Heart left ventricle (tissue), 16 donors: ENCODE measurements at regions not wholly inside any gene's neighbourhood (a gene's known extent, or its start where the extent isn't known, plus 50 kb on each side); places are given as distances from the start of the nearest gene placed in this dataset.
A peak's percentile ranks its signal among the peaks of the same experiment; 100 is the strongest.

Experiments
- ATAC-seq, 4 donors: fragments of 200-7000 bp; cut with Tn5 transposase; one replicate each; pipeline ENCODE4 v1.9.1; 2020 to 2022; ENCODE audit warnings: moderate library complexity in 4 of 4, mild to moderate bottlenecking in 3 of 4, moderate number of reproducible peaks in 1 of 4
- DNase-seq, 5 donors: peaks; one replicate each; pipeline ENCODE4 v3.0.0-alpha.2; 2020
- H3K27ac ChIP-seq, 12 donors: fragments of 200-600 bp; sonication (generic) in 4 of 12; one replicate each; pipeline versions ENCODE4 v1.5.0 to v1.8.0; 2016 to 2022; ENCODE audit warnings: mild to moderate bottlenecking in 2 of 12
- H3K27me3 ChIP-seq, 9 donors: fragments of 200-600 bp; sonication (generic) in 2 of 9; one replicate each; pipeline versions ENCODE4 v1.5.1 to v1.8.0; 2016 to 2022; ENCODE audit warnings: mild to moderate bottlenecking in 3 of 9
- H3K36me3 ChIP-seq, 9 donors: fragments of 200-600 bp; sonication (generic) in 2 of 9; one replicate each; pipeline versions ENCODE4 v1.5.0 to v1.8.0; 2018 to 2022; ENCODE audit warnings: mild to moderate bottlenecking in 2 of 9
- H3K4me1 ChIP-seq, 12 donors: fragments of 200-600 bp; sonication (generic) in 4 of 12; one replicate each; pipeline versions ENCODE4 v1.5.0 to v1.8.0; 2016 to 2022; ENCODE audit warnings: mild to moderate bottlenecking in 3 of 12
- H3K4me3 ChIP-seq, 12 donors: fragments of 200-600 bp; sonication (generic) in 4 of 12; one replicate each; pipeline versions ENCODE4 v1.5.0 to v1.8.0; 2017 to 2022; ENCODE audit warnings: mild to moderate bottlenecking in 9 of 12, moderate library complexity in 4 of 12
- H3K9me3 ChIP-seq, 12 donors: fragments of 200-600 bp; sonication (generic) in 4 of 12; one replicate each; pipeline versions ENCODE4 v1.5.0 to v1.8.0; 2016 to 2022; ENCODE audit warnings: mild to moderate bottlenecking in 1 of 12
- POLR2A ChIP-seq, 2 donors: fragments of 450-650 bp; IDR thresholded peaks; one replicate each; pipeline ENCODE4 v1.6.1; 2017; ENCODE audit warnings: antibody characterized with exemption in 2 of 2, mild to moderate bottlenecking in 2 of 2, moderate library complexity in 2 of 2
- WGBS, 4 donors: extraction: QIAGEN DNeasy Blood & Tissue Kit in 2 of 4; methylation state at CpG; one replicate each; pipeline versions ENCODE4 v1.1.5 to v1.1.7; 2013 to 2018; 5-methylcytosine and 5-hydroxymethylcytosine counted together
- intact Hi-C, 10 donors: fragments of 100-400 bp; cut with DNase I; formaldehyde crosslinking; loops; one replicate each; pipeline versions ENCODE4 v1.11.1 to v1.14.2; 2022
- TF ChIP-seq, protein P1 (sequence below), 12 donors: fragments of 200-600 bp; sonication (generic) in 4 of 12; IDR thresholded peaks; one replicate each; pipeline versions ENCODE4 v1.5.0 to v1.8.0; 2018 to 2022; ENCODE audit warnings: antibody characterized with exemption in 12 of 12, mild to moderate bottlenecking in 5 of 12
- donor health status: ischemic (EF 13 %, LVEDD 7.1; RV severe dilation, severe dysfunction).
- donor health status: healthy with polysubstance abuse.
- donor health status: DM: no; HTN: yes; CAD: no.
- donor health status: DM: no; HTN: no; CAD: no.
- donor health status: ischemic (EF 25% LVEDD 6.9; RV normal size, moderate dysfunction).
- donor health status: ischemic (EF 25% LVEDD 5.7; RV mildly dilated, moderate dysfunction).
- donor health status: healthy.
- donor health status: DM: yes; HTN: yes; CAD: no.
- donor health status: ischemic (EF 35%, LVEDD 5.7; RV mildly dilated, moderate dysfunction).
- donor health status: nonischemic (EF 11% LVEDD 7.7; RV severe dilation, severe dysfunction).
- donor health status: DM: yes; HTN: yes; CAD: no.
- donor health status: PGD.
- donor health status: ischemic (EF 29% LVEDD 5.4; RV normal size, mild dysfunction).
- donor health status: nonischemic (EF 23%, LVEDD 6.1; RV moderate dilation, normal function).

DNA sequence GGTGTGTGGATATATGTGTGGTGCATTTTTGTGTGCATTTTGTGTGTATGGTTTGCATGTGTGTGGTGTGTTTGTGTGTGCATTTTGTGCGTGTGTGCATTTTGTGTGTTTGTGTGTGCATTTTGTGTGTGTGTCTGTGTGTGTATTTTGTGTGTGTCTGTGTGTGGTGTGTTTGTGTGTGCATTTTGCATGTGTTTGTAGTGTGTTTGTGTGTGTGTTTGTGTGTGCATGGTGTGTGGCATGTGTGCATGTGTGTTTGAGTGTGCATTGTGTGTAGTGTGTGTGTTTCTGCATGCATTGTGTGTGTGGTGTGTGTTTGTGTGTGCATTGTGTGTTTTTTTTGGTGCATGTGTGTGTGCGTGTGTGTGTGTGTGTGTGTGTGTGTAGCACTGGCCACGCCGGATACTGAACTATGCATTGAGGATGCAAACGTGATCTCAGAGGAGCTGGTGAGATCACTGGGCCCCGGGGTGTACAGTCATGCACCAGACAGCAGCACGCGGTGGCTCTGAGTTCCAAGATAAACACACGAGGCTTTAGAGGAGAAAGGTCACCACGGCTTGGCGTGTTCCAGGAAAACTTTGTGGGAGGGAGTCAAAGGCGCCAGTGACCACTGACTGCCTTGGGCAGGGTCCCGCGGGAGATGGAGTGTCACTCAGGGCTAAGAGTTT, 106.6 kb upstream of the SHH start:
- Histone ChIP-seq H3K9me3 (no peaks in the 10 kb centered on the region), H3K4me3 (no peak overlapping the region), H3K36me3 (no peaks in the 10 kb centered on the region), H3K27ac (no peak overlapping the region), H3K27me3 (peaks cover 0 to 4% (median 0%) of the 10 kb centered on the region in 9 donors), H3K4me1 (no peaks in the 10 kb centered on the region)
- DNase-seq (peak in 2 of 5 donors; percentile 27 to 59), ATAC-seq (peak in 3 of 4 donors; percentile 48 to 82 (median 52))
- TF ChIP-seq, protein P1, sequence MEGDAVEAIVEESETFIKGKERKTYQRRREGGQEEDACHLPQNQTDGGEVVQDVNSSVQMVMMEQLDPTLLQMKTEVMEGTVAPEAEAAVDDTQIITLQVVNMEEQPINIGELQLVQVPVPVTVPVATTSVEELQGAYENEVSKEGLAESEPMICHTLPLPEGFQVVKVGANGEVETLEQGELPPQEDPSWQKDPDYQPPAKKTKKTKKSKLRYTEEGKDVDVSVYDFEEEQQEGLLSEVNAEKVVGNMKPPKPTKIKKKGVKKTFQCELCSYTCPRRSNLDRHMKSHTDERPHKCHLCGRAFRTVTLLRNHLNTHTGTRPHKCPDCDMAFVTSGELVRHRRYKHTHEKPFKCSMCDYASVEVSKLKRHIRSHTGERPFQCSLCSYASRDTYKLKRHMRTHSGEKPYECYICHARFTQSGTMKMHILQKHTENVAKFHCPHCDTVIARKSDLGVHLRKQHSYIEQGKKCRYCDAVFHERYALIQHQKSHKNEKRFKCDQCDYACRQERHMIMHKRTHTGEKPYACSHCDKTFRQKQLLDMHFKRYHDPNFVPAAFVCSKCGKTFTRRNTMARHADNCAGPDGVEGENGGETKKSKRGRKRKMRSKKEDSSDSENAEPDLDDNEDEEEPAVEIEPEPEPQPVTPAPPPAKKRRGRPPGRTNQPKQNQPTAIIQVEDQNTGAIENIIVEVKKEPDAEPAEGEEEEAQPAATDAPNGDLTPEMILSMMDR (IDR thresholded peaks at IDR 0.05) = no peak
- no peak for TF ChIP-seq POLR2A (IDR thresholded peaks at IDR 0.05)
- WGBS, 4 donors = 47 to 66% (median 60%) methylated on average over 14 of the region's 14 CpGs
- intact Hi-C loops = no loop called here

DNA sequence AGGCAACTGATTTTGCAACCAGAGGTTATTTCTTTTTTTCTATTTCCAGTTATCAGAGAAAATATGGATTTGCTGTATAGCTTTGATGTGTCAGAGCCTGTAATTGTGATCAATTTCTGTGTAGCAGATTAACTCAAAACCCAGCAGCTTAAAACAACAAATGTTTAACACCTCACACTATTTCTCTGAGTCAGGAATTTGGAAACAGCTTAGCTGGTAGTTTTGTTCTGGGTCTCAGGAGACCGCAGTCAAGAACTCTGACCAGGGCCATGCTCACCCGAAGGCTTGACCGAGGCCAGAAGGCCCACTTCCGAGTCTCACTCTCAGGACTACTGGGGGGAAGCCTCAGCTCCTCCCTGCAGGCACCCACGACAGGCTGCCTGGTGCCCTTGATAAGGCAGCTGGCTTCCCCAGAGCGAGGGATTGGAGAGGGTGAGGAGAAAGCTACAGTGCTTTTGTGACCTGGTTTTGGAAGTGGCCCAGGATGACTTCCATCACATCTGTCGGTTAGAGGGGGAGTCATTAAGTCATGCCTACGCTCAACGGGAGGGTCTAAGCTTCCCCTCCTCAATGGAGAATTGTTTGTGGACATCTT, 105.7 kb upstream of the SHH start:
- no peak for TF ChIP-seq POLR2A (IDR thresholded peaks at IDR 0.05)
- TF ChIP-seq, protein P1 (IDR thresholded peaks at IDR 0.05) = no peak
- WGBS, 4 donors = 51 to 56% (median 53%) methylated on average over 8 to 9 of the region's 9 CpGs
- no peak for ATAC-seq
- Histone ChIP-seq H3K36me3 (no peaks in the 10 kb centered on the region), H3K27me3 (peaks cover 0 to 4% (median 0%) of the 10 kb centered on the region in 9 donors), H3K4me3 (no peak overlapping the region), H3K4me1 (no peaks in the 10 kb centered on the region), H3K27ac (no peak overlapping the region), H3K9me3 (no peaks in the 10 kb centered on the region)
- no peak for DNase-seq
- intact Hi-C loops = no loop called here

DNA sequence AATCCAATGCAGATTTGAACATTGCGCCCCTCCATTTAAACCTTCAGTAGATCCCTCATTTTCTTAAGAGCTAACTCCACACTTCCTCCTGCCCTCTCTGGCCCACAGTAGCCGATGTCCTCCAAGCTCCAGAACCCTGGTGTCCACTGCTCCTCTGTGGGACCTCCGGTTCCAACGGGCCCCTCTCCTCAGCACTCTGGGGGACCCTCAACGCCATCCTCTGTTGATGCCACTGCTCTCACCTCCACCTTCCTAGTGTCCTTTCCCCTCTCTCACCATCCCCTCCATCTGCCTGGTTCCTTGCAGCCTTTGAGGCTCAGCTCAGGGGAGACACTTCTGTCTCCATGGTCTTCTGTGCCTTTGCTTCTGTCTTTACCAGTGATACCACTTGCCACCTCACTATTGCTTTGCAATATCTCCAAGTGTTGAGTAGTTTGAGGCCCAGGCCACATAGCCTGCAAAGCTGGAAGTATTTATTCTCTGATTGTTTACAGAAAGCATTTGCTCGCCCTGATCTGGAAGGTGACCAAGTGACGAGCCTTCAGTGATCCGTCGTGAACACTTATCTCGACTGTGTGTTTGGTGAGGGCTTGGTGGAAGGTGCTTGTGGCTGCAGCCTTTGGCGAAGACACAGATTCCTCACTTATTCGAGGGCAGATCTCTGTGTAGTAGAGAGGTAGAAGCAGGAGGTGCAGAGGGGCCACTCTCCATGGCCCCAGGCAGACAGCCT, 104.8 kb upstream of the SHH start:
- Histone ChIP-seq H3K27ac (no peak overlapping the region), H3K27me3 (peaks cover 0 to 4% (median 0%) of the 10 kb centered on the region in 9 donors), H3K36me3 (no peaks in the 10 kb centered on the region), H3K9me3 (peaks cover 0 to 8% (median 0%) of the 10 kb centered on the region in 12 donors), H3K4me3 (no peak overlapping the region), H3K4me1 (no peaks in the 10 kb centered on the region)
- intact Hi-C loops = no loop called here
- WGBS, 4 donors = 65 to 74% (median 73%) methylated on average over 12 of the region's 12 CpGs
- TF ChIP-seq, protein P1 (IDR thresholded peaks at IDR 0.05) = no peak
- no peak for TF ChIP-seq POLR2A (IDR thresholded peaks at IDR 0.05)
- DNase-seq = no peak
- no peak for ATAC-seq

DNA sequence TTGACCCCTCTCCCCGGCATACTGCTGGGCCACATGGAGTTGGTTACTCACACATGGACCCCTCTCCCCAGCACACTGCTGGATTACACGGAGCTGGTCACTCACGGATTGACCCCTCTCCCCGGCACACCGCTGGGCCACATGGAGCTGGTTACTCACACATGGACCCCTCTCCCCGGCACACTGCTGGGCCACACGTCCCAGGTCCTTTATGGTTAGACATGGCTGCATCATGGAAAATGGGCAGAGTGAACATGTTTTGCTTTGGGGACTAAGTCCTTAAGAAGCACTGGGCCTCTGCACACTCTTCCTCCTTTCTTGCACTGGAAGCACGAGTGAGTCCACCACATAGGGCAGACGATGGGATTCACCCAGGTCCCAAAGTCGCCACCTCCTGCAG, 102.1 kb upstream of the SHH start:
- intact Hi-C loops = no loop called here
- ATAC-seq (no peak), DNase-seq (no peak)
- TF ChIP-seq, protein P1 (IDR thresholded peaks at IDR 0.05) = no peak
- no peak for TF ChIP-seq POLR2A (IDR thresholded peaks at IDR 0.05)
- no peaks in the 10 kb centered on the region for H3K4me1 ChIP-seq
- no peak overlapping the region for H3K27ac ChIP-seq
- no peaks in the 10 kb centered on the region for H3K36me3 ChIP-seq
- H3K4me3 ChIP-seq = no peak overlapping the region
- H3K9me3 ChIP-seq = peaks cover 0 to 21% (median 0%) of the 10 kb centered on the region in 12 donors
- peaks cover 0 to 4% (median 0%) of the 10 kb centered on the region in 9 donors for H3K27me3 ChIP-seq
- 74 to 79% (median 75%) methylated on average over 9 to 10 of the region's 10 CpGs for WGBS, 4 donors
